K562 (cell line): ENCODE measurements at regions not wholly inside any gene's neighbourhood (a gene's known extent, or its start where the extent isn't known, plus 50 kb on each side); places are given as distances from the start of the nearest gene placed in this dataset.

ENCODE experiments used
- BRD9 ChIP-seq: fragments of 450-650 bp; IDR thresholded peaks from 2 replicates; pipeline ENCODE4 v1.6.1; 2018; ENCODE audit warnings: low read depth; ENCODE audit not compliant: partially characterized antibody
- C11orf30 ChIP-seq: fragments of 450-650 bp; IDR thresholded peaks from 2 replicates; pipeline ENCODE4 v1.6.1; 2016; ENCODE audit warnings: low read depth, mild to moderate bottlenecking
- CCNT2 ChIP-seq: IDR thresholded peaks from 2 replicates; pipeline ENCODE4 v1.6.1; 2011; ENCODE audit warnings: borderline replicate concordance, low read depth, mild to moderate bottlenecking, moderate library complexity, mixed read lengths, low read length; ENCODE audit not compliant: insufficient read length; ENCODE audit errors: extremely low read depth
- ETV1 ChIP-seq: fragments of 450-650 bp; conservative IDR thresholded peaks from 2 replicates; pipeline ENCODE4 v1.6.1; 2016; ENCODE audit warnings: missing genetic modification characterization, control low read depth, low read depth, missing compliant biosample characterization
- FOXJ2 ChIP-seq: fragments of 200-800 bp; sonication (Bioruptor generic); IDR thresholded peaks from 2 replicates; pipeline ENCODE4 v1.6.1; 2016; ENCODE audit warnings: missing genetic modification characterization, missing compliant biosample characterization
- MCM2 ChIP-seq: fragments of 450-650 bp; IDR thresholded peaks from 2 replicates; pipeline ENCODE4 v1.6.1; 2017; ENCODE audit warnings: low read depth, mild to moderate bottlenecking
- NCOR1 ChIP-seq: fragments of 450-650 bp; IDR thresholded peaks from 2 replicates; pipeline ENCODE4 v1.6.1; 2016; ENCODE audit warnings: mild to moderate bottlenecking, moderate library complexity
- NEUROD1 ChIP-seq: fragments of 150-350 bp; IDR thresholded peaks from 2 replicates; pipeline ENCODE4 v1.6.1; 2014; ENCODE audit warnings: borderline replicate concordance, low read length, low read depth; ENCODE audit not compliant: partially characterized antibody
- NR2C2 ChIP-seq, 2 experiments: fragments of 200-800 bp in 1 of 2; sonication (Bioruptor generic) in 1 of 2; sonication (generic) in 1 of 2; formaldehyde crosslinking in 1 of 2; IDR thresholded peaks; 2 replicates each; pipeline versions ENCODE4 v1.6.1 to v1.8.0; 2016 to 2022; ENCODE audit warnings: mild to moderate bottlenecking in 1 of 2, missing compliant biosample characterization in 1 of 2, missing genetic modification characterization in 1 of 2, missing genetic modification reagents in 1 of 2
- NRF1 ChIP-seq, 2 experiments: fragments of 450-650 bp; IDR thresholded peaks in 1 of 2; conservative IDR thresholded peaks in 1 of 2; 2 replicates each; pipeline ENCODE4 v1.6.1; 2014; ENCODE audit warnings: mild to moderate bottlenecking in 2 of 2
- PCBP1 ChIP-seq: fragments of 200-400 bp; formaldehyde crosslinking; IDR thresholded peaks from 2 replicates; pipeline ENCODE4 v1.6.1; 2018; ENCODE audit warnings: mild to moderate bottlenecking, low read depth, low read length; ENCODE audit not compliant: poor library complexity, severe bottlenecking
- POLR2A ChIP-seq: fragments of 450-650 bp; conservative IDR thresholded peaks from 2 replicates; pipeline ENCODE4 v1.6.1; 2016
- PRPF4 ChIP-seq: fragments of 200-400 bp; formaldehyde crosslinking; IDR thresholded peaks from one replicate; pipeline ENCODE4 v1.6.1; 2017; ENCODE audit warnings: low read length, low read depth, mild to moderate bottlenecking; ENCODE audit not compliant: insufficient read depth, poor library complexity, severe bottlenecking
- RBM15 ChIP-seq: fragments of 200-400 bp; formaldehyde crosslinking; IDR thresholded peaks from 2 replicates; pipeline ENCODE4 v1.6.1; 2018; ENCODE audit warnings: mild to moderate bottlenecking, low read length, moderate library complexity; ENCODE audit not compliant: insufficient read depth
- SP1 ChIP-seq: sonication (generic); formaldehyde crosslinking; IDR thresholded peaks from 2 replicates; pipeline ENCODE4 v1.8.1; 2022; ENCODE audit warnings: mild to moderate bottlenecking, missing genetic modification reagents
- ZNF175 ChIP-seq: fragments of 200-800 bp; sonication (Bioruptor generic); IDR thresholded peaks from 2 replicates; pipeline ENCODE4 v1.6.1; 2016; ENCODE audit warnings: low read depth, mild to moderate bottlenecking, missing genetic modification characterization, missing compliant biosample characterization
- ZNF717 ChIP-seq: fragments of 250-450 bp; sonication (Bioruptor Pico); IDR thresholded peaks from 2 replicates; pipeline ENCODE4 v1.5.0; 2021
- TF ChIP-seq, protein P1 (sequence below): fragments of 450-650 bp; IDR thresholded peaks from 2 replicates; pipeline ENCODE4 v1.6.1; 2017; ENCODE audit warnings: antibody characterized with exemption
- TF ChIP-seq, protein P2 (sequence below): fragments of 450-650 bp; IDR thresholded peaks from 2 replicates; pipeline ENCODE4 v1.6.1; 2017; ENCODE audit warnings: antibody characterized with exemption, mild to moderate bottlenecking
- TF ChIP-seq, protein P3 (sequence below): sonication (generic); formaldehyde crosslinking; IDR thresholded peaks from 2 replicates; pipeline ENCODE4 v1.8.0; 2022; ENCODE audit warnings: mild to moderate bottlenecking, missing genetic modification reagents

DNA sequence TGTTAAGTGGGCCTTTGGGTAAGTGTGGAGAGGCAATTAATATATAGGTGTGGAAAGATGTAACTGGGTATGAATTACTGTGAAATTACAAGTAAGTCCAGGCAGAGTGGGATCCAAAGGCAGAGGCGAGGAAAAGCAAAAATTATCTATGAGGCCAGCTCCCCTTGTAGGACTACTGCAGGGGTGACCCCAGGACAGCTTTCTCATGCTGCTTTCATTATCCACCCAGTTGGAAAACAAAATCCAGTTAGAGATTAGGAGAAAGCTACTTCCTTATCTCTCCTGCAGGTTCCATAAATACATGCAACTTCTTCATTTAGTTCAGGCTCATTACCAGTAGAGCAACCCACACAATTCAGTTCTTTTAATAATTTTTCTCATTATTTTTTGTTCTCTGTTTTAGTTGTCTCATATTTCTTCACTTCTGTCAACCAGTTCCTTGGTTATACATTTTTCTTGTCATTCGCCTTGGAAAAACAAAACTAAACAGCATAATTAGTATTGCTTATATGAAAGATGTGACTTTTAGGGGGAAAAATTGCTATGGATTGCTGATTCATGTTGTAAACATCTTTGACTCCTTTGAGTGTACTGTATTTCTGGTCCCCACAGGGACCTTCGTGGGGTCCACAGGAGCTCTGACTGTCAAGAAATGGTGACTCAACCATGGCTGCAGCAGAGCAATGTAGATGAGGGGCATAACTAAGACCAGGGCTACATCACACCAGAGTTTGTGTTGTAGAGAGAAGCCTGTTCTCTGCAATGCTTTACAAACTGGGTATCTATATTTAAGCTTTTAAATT lies 110.4 kb upstream of the PARD3B start (continued):
- TF ChIP-seq, protein P1, sequence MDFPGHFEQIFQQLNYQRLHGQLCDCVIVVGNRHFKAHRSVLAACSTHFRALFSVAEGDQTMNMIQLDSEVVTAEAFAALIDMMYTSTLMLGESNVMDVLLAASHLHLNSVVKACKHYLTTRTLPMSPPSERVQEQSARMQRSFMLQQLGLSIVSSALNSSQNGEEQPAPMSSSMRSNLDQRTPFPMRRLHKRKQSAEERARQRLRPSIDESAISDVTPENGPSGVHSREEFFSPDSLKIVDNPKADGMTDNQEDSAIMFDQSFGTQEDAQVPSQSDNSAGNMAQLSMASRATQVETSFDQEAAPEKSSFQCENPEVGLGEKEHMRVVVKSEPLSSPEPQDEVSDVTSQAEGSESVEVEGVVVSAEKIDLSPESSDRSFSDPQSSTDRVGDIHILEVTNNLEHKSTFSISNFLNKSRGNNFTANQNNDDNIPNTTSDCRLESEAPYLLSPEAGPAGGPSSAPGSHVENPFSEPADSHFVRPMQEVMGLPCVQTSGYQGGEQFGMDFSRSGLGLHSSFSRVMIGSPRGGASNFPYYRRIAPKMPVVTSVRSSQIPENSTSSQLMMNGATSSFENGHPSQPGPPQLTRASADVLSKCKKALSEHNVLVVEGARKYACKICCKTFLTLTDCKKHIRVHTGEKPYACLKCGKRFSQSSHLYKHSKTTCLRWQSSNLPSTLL = no peak
- TF ChIP-seq C11orf30 (peak; percentile 51; the same call in 1 of the 2 replicates), NR2C2 (CRISPR knock-in tag; IDR thresholded peaks at IDR 0.05) (no peak), NR2C2 (tag; IDR thresholded peaks at IDR 0.05) (peak; percentile 13; the same call in 1 of the 2 replicates), POLR2A (no peak), ZNF717 (no peak), ZNF175 (no peak), RBM15 (no peak), CCNT2 (peak; percentile 75), MCM2 (no peak), ETV1 (peak; percentile 68), NRF1 (conservative IDR thresholded peaks at IDR 0.05 in 1 of 2, IDR thresholded peaks at IDR 0.05 in 1 of 2) (no peak), NEUROD1 (no peak), SP1 (no peak), PRPF4 (no peak), FOXJ2 (tag) (0 out of 2 replicates have a peak, but pooled peaks have one; percentile 20), BRD9 (no peak), PCBP1 (no peak), NCOR1 (peak; percentile 80)
- TF ChIP-seq, protein P2, sequence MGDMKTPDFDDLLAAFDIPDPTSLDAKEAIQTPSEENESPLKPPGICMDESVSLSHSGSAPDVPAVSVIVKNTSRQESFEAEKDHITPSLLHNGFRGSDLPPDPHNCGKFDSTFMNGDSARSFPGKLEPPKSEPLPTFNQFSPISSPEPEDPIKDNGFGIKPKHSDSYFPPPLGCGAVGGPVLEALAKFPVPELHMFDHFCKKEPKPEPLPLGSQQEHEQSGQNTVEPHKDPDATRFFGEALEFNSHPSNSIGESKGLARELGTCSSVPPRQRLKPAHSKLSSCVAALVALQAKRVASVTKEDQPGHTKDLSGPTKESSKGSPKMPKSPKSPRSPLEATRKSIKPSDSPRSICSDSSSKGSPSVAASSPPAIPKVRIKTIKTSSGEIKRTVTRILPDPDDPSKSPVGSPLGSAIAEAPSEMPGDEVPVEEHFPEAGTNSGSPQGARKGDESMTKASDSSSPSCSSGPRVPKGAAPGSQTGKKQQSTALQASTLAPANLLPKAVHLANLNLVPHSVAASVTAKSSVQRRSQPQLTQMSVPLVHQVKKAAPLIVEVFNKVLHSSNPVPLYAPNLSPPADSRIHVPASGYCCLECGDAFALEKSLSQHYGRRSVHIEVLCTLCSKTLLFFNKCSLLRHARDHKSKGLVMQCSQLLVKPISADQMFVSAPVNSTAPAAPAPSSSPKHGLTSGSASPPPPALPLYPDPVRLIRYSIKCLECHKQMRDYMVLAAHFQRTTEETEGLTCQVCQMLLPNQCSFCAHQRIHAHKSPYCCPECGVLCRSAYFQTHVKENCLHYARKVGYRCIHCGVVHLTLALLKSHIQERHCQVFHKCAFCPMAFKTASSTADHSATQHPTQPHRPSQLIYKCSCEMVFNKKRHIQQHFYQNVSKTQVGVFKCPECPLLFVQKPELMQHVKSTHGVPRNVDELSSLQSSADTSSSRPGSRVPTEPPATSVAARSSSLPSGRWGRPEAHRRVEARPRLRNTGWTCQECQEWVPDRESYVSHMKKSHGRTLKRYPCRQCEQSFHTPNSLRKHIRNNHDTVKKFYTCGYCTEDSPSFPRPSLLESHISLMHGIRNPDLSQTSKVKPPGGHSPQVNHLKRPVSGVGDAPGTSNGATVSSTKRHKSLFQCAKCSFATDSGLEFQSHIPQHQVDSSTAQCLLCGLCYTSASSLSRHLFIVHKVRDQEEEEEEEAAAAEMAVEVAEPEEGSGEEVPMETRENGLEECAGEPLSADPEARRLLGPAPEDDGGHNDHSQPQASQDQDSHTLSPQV = 0 out of 2 replicates have a peak, but pooled peaks have one; percentile 19
- TF ChIP-seq, protein P3, sequence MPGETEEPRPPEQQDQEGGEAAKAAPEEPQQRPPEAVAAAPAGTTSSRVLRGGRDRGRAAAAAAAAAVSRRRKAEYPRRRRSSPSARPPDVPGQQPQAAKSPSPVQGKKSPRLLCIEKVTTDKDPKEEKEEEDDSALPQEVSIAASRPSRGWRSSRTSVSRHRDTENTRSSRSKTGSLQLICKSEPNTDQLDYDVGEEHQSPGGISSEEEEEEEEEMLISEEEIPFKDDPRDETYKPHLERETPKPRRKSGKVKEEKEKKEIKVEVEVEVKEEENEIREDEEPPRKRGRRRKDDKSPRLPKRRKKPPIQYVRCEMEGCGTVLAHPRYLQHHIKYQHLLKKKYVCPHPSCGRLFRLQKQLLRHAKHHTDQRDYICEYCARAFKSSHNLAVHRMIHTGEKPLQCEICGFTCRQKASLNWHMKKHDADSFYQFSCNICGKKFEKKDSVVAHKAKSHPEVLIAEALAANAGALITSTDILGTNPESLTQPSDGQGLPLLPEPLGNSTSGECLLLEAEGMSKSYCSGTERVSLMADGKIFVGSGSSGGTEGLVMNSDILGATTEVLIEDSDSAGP (CRISPR knock-in tag) = no peak
